Occipital lobe (tissue), 1 donor: ENCODE measurements at regions not wholly inside any gene's neighbourhood (a gene's known extent, or its start where the extent isn't known, plus 50 kb on each side); places are given as distances from the start of the nearest gene placed in this dataset.

ENCODE experiments used
- DNase-seq: peaks from one replicate; lab custom pipeline; 2025; lab: John Stamatoyannopoulos, UW

DNA sequence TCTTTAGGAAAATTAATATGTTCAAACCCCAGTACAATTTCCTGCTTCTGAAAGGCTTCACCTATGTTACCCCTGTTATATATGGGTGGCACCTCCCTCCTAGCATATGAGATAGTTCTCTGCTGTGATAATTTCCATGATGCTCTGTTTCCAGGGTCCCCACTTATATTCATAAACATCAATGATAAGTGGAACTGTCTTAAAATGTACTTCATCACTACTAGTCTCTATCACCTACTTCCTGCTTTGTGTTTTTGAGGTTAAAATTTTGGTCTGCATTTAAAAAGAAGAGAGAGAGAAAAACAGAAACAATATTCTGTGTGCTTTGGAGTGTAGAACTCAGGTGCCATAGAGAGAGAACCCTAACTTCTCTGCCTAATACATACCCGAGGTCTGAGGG lies 234.7 kb downstream of the HTR1A start:
- no peak for DNase-seq

DNA sequence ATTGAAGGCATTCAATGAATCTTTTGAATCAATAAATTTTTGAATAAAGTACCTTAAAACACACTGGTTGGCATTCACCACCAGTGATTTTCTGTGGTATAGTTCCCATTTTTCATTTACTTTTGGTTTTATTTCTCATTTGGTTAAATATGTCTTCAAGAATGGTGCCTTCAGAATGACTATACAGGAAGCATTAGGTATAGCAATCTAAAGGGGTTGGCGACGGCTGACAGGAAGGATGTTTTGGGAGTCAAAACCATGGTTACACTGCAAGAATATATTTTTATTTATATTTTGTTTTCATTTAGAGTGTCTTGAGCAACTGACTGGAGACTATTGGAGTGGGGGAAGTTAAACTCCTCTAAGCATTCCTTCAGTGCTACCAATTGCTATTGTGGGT lies 235.7 kb downstream of the HTR1A start:
- no peak for DNase-seq

DNA sequence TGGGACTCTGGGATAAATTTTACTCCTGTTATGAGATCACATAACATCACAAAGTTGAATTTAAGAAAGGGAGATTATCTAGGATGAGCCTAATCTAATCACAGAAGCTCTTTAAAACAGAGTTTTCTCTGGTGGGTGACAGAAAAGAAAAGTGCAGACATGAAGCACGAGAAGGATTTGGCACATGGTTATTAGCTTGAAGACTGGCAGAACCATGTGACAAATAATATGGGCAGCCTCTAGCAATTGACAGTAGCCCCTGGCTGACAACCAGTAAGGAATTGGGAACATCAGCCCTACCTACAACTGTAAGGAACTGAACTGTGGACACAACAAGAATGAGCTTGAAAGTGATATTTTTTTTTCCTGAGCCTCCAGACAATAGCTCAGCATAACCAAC lies 243.1 kb downstream of the HTR1A start:
- DNase-seq, result no peak

DNA sequence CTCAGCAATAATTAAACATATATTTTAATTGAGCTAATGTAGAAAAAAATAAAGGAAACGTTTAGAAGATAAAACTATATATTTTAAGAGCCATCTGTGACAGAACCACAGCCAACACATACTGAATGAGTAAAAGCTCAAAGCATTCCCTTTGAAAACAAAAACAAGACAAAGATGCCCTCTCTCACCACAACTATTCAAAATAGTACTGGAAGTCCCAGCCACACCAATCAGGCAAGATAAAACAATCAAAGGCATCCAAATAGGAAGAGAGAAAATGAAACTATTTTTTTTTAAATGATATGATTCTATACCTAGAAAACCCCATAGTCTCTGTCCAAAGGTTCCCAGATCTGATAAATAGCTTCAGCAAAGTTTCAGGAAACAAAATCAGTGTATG lies 262.0 kb downstream of the HTR1A start:
- no peak for DNase-seq

DNA sequence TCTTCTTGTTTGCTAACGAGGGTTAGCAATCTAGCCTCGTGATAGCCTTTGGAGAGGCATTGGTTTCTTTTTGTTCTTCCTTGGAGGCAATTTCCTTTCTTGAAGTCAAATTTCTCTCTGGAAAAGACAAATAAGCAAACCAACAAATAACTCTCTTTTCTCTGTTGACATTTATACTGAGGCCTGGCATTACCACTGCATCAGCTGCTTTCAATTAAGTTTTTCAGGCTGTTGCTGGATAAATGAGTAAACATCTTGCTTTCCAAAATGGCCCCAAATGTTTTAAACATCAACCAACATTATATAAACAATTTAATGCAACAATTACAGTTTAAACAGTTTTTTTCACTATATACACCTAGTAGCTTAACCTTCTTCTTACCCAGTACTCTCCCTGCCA lies 264.4 kb downstream of the HTR1A start:
- DNase-seq, result no peak

DNA sequence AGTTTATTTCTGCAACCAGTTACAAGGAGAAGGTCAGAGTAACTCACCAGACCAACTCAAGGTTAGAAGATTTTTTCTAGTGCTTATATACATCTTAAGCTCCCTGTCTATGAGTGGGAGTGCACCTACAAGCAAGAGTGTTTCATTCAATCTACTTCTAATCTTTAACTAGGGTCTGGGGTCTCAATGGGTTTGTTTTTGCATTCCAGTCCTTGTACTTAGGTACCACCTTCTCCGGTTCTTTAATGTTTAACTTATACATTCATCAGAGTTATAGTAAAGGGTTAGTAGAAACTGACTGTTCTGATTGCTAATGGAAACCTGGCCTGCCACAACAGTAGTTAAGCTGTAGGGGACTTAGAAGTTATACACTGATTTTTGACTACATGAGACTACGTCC lies 271.7 kb downstream of the HTR1A start:
- no peak for DNase-seq

DNA sequence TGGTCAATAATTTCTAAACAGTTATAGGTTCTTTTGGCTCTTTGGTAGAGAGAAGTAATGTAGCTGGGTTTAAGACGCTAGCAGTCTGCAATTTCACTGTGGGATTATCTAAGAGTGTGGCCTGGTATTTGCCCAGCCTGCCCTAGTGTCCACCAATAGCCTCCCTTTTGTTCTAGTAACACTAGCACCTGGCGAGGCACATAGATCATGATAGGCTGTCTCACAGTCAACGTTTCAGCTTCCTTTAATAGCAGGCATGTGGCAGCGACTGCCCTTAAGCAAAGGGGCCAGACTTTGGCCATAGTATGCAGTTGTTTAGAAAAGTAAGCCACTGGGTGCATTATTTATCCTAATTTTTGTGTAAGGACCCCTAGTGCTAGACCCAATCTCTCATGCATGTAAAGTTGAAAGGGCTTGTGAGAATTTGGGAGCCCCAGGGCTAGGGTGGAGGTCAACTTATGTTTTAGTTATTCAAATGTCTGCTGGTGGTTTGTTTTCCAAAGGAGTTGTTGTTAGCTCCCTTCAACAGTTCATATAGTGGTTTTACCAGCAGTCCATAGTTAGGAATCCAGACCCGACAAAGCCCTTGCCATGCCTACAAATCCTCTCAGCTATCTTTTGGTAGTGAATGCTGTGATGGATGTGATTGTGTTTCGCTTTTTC lies 274.3 kb downstream of the HTR1A start:
- DNase-seq, result no peak

DNA sequence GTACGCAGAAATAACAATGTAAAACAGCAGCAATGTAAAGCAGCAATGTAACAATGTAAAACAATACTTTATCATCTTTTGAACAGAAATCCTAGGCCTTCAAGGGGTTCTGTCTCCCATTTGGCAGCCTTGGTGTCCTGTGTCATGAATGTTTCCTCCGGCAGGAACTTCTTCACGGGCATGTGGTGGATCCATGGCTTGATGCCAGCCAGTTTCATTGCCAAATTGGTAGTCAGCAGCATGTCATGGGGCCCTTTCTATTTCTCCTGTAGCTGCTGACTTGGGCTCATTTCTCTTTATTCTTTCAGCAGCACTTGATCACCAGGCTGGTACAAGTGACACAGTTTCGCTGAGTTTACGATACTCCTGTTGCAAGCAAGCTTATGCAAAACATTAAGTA lies 275.3 kb downstream of the HTR1A start:
- no peak for DNase-seq

DNA sequence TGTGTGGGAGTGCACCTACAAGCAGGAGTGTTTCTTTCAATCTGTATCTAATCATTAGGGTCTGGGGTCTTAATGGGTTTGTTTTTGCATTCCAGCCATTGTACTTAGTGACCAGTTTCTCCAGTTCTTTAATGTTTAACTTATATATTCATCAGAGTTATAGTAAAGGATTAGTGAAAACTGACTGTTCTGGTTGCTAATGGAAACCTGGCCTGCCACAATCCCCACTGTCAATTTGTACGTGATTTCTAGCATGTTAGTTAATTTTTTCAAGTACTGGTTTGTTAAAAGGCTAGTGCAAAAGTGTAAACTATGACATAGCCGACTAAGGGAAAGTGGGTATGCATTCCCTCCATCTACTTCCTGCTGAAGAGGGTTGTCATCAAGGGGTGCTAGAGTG lies 276.1 kb downstream of the HTR1A start:
- no peak for DNase-seq

DNA sequence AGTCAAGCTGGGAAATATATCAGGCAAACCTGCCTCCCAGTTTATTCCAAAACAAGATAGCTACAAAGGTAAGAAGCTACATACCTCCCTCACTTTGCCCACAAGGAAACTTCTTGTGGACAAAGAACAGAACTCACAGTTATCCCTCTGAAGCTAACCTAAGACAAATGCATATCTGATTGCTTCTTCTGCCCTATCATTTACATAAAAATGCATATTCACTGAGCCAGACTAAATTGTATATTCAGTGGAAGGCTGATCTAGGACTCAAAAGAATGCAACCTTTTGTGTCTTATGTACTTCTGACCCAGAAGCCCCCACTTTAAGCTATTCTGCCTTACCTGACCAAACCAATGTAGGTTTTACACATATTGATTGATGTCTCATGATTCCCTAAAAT lies 276.8 kb downstream of the HTR1A start:
- DNase-seq, result no peak

DNA sequence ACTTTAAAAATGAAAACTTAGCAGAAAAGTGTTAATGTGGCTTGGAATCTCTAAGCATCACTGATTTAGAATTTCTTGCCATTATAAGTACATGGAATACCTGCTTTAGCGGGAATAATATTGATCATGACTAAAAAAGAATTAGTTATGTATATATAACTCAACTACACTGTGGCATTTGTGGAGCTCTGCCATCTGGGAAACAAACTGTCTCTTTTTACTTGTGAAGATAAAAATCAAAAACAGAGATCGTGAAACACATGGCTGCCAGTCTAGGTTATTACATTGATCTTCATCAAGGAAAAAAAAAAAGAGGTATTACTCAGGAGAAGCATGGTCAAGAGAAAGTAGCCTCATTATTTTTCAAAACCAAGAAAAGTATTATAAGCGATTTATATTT lies 287.4 kb downstream of the HTR1A start:
- DNase-seq, result no peak

DNA sequence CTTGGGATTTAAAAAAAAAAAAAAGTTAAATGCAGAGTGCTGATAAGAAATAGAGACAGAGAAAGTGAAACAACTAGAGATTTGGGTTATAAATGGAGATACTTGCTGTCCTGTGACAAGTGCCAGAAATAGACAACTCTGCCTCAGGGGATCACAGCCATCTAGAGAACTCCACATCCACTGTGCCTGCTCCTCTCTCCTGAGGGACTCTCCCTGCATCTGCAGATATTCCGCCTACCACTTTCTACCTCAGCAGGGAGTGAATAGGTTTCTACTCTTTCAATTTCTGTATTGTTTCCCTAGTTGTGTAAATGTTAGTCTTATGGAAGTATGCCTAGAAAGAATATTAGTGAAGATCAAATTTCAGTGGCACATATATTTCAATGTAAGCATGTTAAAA lies 307.2 kb downstream of the HTR1A start:
- peak; percentile 1 for DNase-seq

DNA sequence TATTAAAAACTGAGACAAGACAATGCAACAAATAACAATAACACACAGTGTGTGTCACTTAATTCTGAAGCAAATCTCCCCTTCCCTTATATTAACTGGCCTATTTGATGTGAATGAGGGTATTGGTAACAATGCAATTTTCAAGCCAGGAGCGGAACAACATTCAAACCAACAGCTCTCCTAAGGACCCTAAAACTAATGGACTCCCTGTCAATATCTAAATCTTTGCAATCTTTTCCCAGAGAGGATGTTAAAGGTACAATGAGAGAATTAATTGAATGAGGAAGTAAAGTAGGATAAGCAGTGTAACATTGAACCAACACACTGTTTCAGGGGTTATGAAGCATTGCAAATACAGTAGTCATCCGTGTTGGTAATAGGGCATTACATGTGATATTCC lies 311.7 kb downstream of the HTR1A start:
- no peak for DNase-seq

DNA sequence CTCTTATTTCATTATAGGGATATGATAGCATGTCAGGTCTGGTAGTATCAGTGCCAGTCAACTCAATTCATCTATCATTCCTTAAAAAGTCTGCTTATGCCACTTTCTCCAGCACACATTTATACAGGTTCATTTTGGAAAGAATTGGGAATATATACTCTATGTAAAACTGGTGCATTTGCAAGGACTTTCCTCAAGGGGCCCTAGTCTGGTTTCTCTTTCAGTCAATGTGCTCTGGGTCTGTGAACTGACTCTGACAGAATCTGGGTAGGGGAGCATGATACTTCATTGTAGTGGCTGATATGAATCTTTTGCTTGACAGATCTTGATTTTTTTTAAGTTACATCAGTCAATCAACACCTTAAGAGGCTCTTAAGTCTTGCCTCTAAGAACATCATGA lies 313.9 kb downstream of the HTR1A start:
- DNase-seq, result no peak

DNA sequence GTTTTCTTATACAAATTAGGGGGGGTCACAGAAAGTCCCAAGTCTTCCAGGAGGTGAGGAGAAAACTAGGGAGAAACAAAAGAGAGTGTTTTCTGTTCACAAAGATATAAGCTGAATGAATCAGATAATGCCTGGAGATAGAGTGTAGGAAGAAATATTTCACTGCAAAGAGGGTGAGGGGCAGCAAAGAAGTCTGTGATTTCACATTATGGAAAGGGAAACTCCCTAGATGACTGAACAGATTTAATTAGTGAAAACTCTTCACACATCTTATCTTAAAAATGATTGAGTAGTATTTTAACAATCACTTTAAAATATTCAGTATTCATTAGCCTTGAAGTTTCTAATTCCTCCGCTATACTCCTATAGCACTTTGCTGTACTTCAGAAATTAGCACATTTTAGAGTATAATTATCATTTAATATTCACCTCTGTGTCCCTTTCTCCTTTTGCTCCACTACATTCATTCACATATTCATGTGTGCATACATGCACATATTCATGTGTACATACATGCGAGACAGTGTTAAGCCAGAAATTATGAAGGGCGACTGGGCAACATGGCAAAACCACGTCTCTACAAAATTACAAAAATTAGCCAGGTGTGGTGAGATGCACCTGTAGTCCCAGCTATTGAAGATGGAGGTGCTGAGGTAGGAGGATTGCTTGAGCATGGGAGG lies 332.2 kb downstream of the HTR1A start:
- DNase-seq, result no peak

DNA sequence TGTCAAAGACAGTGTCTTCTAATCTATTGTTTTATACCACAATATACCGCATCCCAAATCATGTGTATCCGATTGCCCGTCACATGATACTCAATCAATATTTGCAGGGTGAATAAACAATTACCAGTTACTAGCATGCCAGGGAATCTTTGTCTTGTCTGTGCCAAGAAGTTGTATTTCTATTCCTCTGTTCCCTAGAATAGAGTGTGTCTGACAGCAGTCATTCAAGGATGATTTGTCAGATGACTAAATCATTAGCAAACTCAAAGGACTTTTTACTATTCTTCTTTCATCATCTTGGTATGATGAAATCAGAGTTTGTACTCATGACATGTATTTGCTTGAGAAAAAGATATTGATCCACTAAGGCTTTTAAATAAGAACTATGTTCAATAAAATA lies 348.8 kb downstream of the HTR1A start:
- DNase-seq, result no peak

DNA sequence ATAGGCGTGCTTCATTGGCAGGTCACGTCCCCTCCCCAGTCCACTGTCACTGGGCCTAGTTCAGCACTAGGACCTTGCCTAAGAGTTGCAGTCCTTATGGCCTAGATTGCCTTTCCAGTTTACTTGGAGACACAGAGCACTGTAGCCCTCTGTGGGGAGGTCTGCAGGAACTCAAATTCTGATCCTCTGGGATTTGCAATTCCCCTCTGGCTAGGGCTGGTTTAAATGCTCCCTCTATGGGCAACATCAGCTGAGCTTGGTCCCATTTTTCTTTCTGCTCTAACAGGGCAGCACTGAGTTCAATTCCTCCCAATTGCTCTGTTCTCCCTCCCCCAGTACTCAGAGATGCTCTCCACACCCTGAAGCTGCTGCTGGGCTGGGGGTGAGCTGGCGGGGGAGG lies 358.2 kb downstream of the HTR1A start:
- DNase-seq, result no peak

DNA sequence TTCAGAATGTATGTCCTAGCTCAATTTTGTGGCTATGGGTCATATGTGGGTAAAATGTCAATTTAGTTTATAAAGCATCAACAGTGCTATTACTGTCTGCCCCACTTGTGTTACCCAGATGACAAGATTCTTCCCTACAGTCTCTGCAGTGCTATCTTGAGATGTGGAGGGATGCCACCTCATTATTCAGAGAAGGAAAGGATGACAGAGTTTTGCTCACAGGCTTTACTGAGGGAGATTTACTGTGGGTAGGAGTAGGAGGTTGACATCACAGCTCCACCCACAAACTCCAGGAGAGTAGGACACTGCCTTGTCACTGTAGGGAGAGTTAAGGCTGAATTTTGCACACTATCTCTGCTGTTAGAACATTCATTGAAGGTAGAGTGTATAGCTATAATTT lies 359.3 kb downstream of the HTR1A start:
- DNase-seq, result peak; percentile 35

DNA sequence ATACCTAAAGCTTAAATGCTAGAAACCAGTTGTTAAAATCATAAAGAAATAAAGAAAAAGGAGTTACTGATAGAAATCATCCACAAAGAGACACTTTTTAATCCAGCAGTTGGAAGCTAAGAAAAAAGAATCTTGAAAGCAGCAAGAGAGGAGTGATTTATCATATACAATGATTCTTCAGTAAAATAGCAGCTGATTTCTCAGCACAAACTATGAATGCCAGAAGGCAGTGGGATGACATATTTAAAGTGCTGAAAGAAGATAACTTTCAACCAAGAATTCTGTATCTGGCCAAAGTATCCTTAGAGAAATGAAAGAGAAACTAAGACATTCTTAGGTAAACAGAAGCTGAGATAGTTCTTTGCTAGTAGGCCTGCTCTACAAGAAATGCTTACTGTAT lies 366.0 kb downstream of the HTR1A start:
- no peak for DNase-seq

DNA sequence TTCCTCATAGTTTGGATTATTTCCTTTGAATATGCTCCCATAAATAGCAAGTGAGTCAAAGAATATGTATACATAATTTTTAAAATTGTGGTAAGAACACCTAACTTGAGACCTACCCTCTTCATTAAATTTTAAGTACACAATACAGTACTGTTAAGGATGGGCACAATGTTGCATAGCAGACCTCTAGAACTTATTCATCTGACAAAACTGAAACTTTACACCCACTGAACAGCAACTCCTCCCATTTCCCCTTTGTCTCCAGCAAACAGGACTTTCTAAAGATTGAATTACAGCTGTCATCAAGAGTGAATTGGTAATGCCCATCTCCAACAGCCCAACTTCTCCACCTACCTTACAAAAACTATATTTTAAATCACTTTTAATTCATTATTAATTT lies 388.9 kb downstream of the HTR1A start:
- no peak for DNase-seq

DNA sequence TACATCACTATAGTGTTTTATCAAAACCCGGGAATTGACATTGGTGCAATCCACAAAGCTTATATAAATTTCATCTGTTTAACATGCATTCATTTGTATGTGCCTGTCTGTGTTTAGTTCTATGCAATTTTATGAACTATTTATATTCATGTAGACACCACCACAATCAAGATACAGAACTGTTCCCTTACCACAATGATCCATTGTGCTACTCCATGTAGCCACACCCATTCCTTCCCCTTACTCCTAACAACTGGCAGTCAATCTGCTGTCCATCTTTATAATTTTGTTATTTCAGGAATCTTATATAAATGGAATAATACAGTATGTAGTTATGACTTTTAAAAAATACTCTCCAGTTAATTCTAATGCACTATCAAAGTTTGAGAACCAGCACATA lies 389.5 kb downstream of the HTR1A start:
- no peak for DNase-seq

DNA sequence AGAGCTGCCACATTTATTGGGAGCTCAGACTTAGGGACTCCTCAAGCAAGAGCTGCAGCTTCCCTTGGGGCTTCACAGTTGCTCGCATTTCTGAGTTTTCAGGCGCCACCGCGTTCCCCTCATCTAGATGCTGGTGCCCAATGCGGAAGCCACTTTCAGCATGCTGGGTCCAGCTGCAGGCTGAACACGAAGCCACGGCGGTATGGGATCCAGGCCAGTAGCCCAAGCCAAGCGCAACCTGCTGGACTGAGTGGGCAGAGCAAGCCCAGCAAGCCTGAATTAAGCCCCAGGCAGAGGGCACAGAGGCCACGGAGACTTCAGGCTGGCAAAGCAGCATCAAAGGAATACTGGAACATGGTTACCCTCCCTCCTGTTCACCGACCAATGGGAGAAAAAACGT lies 391.5 kb downstream of the HTR1A start:
- DNase-seq, result no peak

DNA sequence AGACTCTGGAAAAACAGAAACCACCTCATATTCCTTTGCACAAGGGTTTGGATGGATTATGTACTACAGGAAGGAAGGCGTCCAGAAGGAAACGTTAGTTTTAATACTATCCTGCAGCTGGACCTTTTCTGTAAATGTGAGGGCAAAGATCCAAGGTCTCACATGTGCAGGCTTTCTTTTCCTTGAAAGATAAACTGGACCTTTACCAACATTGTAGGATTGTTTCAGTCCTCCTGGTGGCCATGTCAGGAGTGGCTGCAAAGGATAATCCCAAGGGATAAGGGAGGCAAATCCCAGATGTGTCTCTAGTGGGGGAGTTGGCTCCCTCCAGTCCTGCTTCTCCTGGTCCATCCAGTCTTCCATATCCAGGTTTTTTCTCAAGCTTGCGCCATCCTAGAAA lies 397.5 kb downstream of the HTR1A start:
- DNase-seq, result no peak
